ENCODE measurements at regions not wholly inside any gene's neighbourhood (a gene's known extent, or its start where the extent isn't known, plus 50 kb on each side); places are given as distances from the start of the nearest gene placed in this dataset.

- TF ChIP-seq CTCF (IDR thresholded peaks at IDR 0.05; ENCODE audit: insufficient read depth, low read length), result no peak
- peak; percentile 73 for DNase-seq (ENCODE audit: low read depth)
- no peak overlapping the region for H3K4me3 ChIP-seq (ENCODE audit: low read depth, low read length)
Observed at GRCh38 chr13:77386880-77387606, 60.1 kb upstream of the MYCBP2 start.

GRCh38 chr13:77386046-77386445 is 59.2 kb upstream of the MYCBP2 start:
- DNase-seq (ENCODE audit: low read depth), result peak; percentile 11
- no peak for TF ChIP-seq CTCF (IDR thresholded peaks at IDR 0.05; ENCODE audit: insufficient read depth, low read length)
- no peak overlapping the region for H3K4me3 ChIP-seq (ENCODE audit: low read depth, low read length)

- H3K4me3 ChIP-seq (ENCODE audit: low read depth, low read length), result no peak overlapping the region
- DNase-seq (ENCODE audit: low read depth), result peak; percentile 6
- no peak for TF ChIP-seq CTCF (IDR thresholded peaks at IDR 0.05; ENCODE audit: insufficient read depth, low read length)
Observed at GRCh38 chr13:77384999-77385398, 58.1 kb upstream of the MYCBP2 start.

GRCh38 chr13:77383097-77383496 is 56.2 kb upstream of the MYCBP2 start:
- TF ChIP-seq CTCF (IDR thresholded peaks at IDR 0.05; ENCODE audit: insufficient read depth, low read length), result no peak

GRCh38 chr13:77381059-77381458 is 54.2 kb upstream of the MYCBP2 start:
- DNase-seq (ENCODE audit: low read depth), result no peak
- H3K4me3 ChIP-seq (ENCODE audit: low read depth, low read length), result no peak overlapping the region
- TF ChIP-seq CTCF (IDR thresholded peaks at IDR 0.05; ENCODE audit: insufficient read depth, low read length), result no peak

More at GRCh38 chr13:77383097-77383496, 56.2 kb upstream of the MYCBP2 start:
- H3K4me3 ChIP-seq (ENCODE audit: low read depth, low read length), result no peak overlapping the region
- no peak for DNase-seq (ENCODE audit: low read depth)

GRCh38 chr13:77379508-77379907 is 52.6 kb upstream of the MYCBP2 start:
- no peak overlapping the region for H3K4me3 ChIP-seq (ENCODE audit: low read depth, low read length)
- no peak for TF ChIP-seq CTCF (IDR thresholded peaks at IDR 0.05; ENCODE audit: insufficient read depth, low read length)
- DNase-seq (ENCODE audit: low read depth), result no peak

GRCh38 chr13:77378662-77379061 is 51.8 kb upstream of the MYCBP2 start:
- H3K4me3 ChIP-seq (ENCODE audit: low read depth, low read length), result no peak overlapping the region
- DNase-seq (ENCODE audit: low read depth), result no peak
- TF ChIP-seq CTCF (IDR thresholded peaks at IDR 0.05; ENCODE audit: insufficient read depth, low read length), result no peak
